HG03060 (cell line): ENCODE measurements at regions not wholly inside any gene's neighbourhood (a gene's known extent, or its start where the extent isn't known, plus 50 kb on each side); places are given as distances from the start of the nearest gene placed in this dataset.

Experiments
- ATAC-seq: cut with Tn5 transposase; IDR thresholded peaks from one replicate; pipeline ENCODE4 v1.9.1; 2021; ENCODE audit warnings: low read depth, moderate number of reproducible peaks; ENCODE audit not compliant: unreplicated experiment

- no peak for ATAC-seq
These were observed 67.6 kb upstream of the BTBD3 start for GRCh38 chr20:11849976-11850670.

- ATAC-seq, result no peak
These were observed 66.8 kb upstream of the BTBD3 start for GRCh38 chr20:11850901-11851300.

GRCh38 chr20:11851646-11852045 lies 66.0 kb upstream of the BTBD3 start:
- no peak for ATAC-seq

- no peak for ATAC-seq
These were observed 65.5 kb upstream of the BTBD3 start for GRCh38 chr20:11852189-11852588.

GRCh38 chr20:11852811-11853210 lies 64.9 kb upstream of the BTBD3 start:
- no peak for ATAC-seq

- no peak for ATAC-seq
These were observed 64.3 kb upstream of the BTBD3 start for GRCh38 chr20:11853359-11853758.

- no peak for ATAC-seq
These were observed 56.2 kb upstream of the BTBD3 start for GRCh38 chr20:11861479-11861878.

- no peak for ATAC-seq
These were observed 50.3 kb upstream of the BTBD3 start for GRCh38 chr20:11867291-11867919.
